ENCODE measurements at regions not wholly inside any gene's neighbourhood (a gene's known extent, or its start where the extent isn't known, plus 50 kb on each side); places are given as distances from the start of the nearest gene placed in this dataset.

- in situ Hi-C loops (cut with HindIII; ENCODE audit: low pct_ligation_motif_present, low sequenced_read_pairs): no loop called here
Measured at GRCh38 chr11:70838198-70838597, 414.2 kb downstream of the SHANK2 start.

GRCh38 chr11:70839851-70840250 is 412.5 kb downstream of the SHANK2 start:
- TF ChIP-seq CTCF (IDR thresholded peaks at IDR 0.05; ENCODE audit: low read depth, low read length, missing control alignments): no peak
- Histone ChIP-seq H3K27me3 (replicated peaks) (no peaks in the 10 kb centered on the region), H3K36me3 (replicated peaks) (no peaks in the 10 kb centered on the region), H3K27ac (no peak overlapping the region), H3K4me3 (ENCODE audit: low read depth, low read length) (no peak overlapping the region)
- in situ Hi-C loops (cut with HindIII; ENCODE audit: low pct_ligation_motif_present, low sequenced_read_pairs): no loop called here
- DNase-seq: no peak

More at GRCh38 chr11:70838198-70838597, 414.2 kb downstream of the SHANK2 start:
- Histone ChIP-seq H3K4me3 (ENCODE audit: low read depth, low read length) (no peak overlapping the region), H3K27me3 (replicated peaks) (no peaks in the 10 kb centered on the region), H3K36me3 (replicated peaks) (no peaks in the 10 kb centered on the region), H3K27ac (no peak overlapping the region)
- no peak for TF ChIP-seq CTCF (IDR thresholded peaks at IDR 0.05; ENCODE audit: low read depth, low read length, missing control alignments)
- DNase-seq: no peak

DNA sequence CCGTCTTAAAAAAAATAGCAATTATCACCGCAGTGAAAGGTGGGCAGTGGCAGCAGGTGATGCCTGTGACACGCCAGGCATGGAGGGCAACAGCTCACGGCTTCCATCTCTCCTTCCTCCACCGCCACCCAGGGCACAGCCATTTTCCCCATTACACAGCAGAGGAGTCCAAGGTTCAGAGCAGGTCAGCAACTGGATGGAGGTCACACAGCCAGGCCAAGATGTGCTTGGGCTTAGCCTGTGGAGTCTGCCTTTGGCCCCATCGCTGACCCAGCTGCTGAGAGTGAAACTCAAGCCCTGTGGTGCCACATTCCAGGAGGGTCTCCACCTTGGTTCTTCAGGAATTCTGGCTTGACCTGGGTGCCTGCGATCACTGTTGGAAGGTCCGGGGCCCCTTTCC is 411.1 kb downstream of the SHANK2 start:
- Histone ChIP-seq H3K27me3 (replicated peaks) (no peaks in the 10 kb centered on the region), H3K36me3 (replicated peaks) (no peaks in the 10 kb centered on the region), H3K27ac (no peak overlapping the region), H3K4me3 (ENCODE audit: low read depth, low read length) (no peak overlapping the region)
- in situ Hi-C loops (cut with HindIII; ENCODE audit: low pct_ligation_motif_present, low sequenced_read_pairs): no loop called here
- no peak for DNase-seq
- no peak for TF ChIP-seq CTCF (IDR thresholded peaks at IDR 0.05; ENCODE audit: low read depth, low read length, missing control alignments)

GRCh38 chr11:70842256-70842655 is 410.1 kb downstream of the SHANK2 start:
- no peaks in the 10 kb centered on the region for H3K36me3 ChIP-seq (replicated peaks)
- DNase-seq: no peak
- no peak for TF ChIP-seq CTCF (IDR thresholded peaks at IDR 0.05; ENCODE audit: low read depth, low read length, missing control alignments)
- no peak overlapping the region for H3K27ac ChIP-seq
- no peaks in the 10 kb centered on the region for H3K27me3 ChIP-seq (replicated peaks)
- no peak overlapping the region for H3K4me3 ChIP-seq (ENCODE audit: low read depth, low read length)
- in situ Hi-C loops (cut with HindIII; ENCODE audit: low pct_ligation_motif_present, low sequenced_read_pairs): no loop called here

DNA sequence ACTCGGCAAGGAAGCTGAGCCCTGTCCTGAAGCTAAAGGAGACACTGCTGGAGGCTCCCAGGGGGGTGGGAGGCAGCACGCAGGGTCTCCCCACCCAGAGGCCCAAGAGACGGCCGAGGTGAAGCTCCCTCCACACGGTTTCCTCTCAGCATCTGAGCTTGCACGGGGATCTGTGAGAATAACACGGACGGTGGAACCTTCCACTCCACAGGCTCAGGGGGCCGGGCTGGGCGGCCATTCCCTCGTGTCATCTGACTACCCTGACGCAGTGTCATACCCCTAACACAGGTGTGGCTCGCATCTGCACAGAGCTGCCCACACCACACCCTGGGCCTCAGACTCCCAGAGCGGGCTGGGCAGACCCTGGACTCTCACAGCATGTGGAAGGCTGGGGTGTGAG is 409.7 kb downstream of the SHANK2 start:
- Histone ChIP-seq H3K27ac (no peak overlapping the region), H3K36me3 (replicated peaks) (no peaks in the 10 kb centered on the region), H3K27me3 (replicated peaks) (no peaks in the 10 kb centered on the region), H3K4me3 (ENCODE audit: low read depth, low read length) (no peak overlapping the region)
- in situ Hi-C loops (cut with HindIII; ENCODE audit: low pct_ligation_motif_present, low sequenced_read_pairs): no loop called here
- no peak for TF ChIP-seq CTCF (IDR thresholded peaks at IDR 0.05; ENCODE audit: low read depth, low read length, missing control alignments)
- no peak for DNase-seq

- Histone ChIP-seq H3K27ac (no peak overlapping the region), H3K36me3 (replicated peaks) (no peaks in the 10 kb centered on the region), H3K27me3 (replicated peaks) (no peaks in the 10 kb centered on the region), H3K4me3 (ENCODE audit: low read depth, low read length) (no peak overlapping the region)
- TF ChIP-seq CTCF (IDR thresholded peaks at IDR 0.05; ENCODE audit: low read depth, low read length, missing control alignments): no peak
- no peak for DNase-seq
- in situ Hi-C loops (cut with HindIII; ENCODE audit: low pct_ligation_motif_present, low sequenced_read_pairs): no loop called here
Measured at GRCh38 chr11:70843906-70844305, 408.5 kb downstream of the SHANK2 start.
